ENCODE measurements at regions not wholly inside any gene's neighbourhood (a gene's known extent, or its start where the extent isn't known, plus 50 kb on each side); places are given as distances from the start of the nearest gene placed in this dataset.

- DNase-seq (ENCODE audit: low spot score in 2 of 2), result no peak
- TF ChIP-seq POLR2A (IDR thresholded peaks at IDR 0.05) (no peak), CTCF (IDR thresholded peaks at IDR 0.05) (no peak), EP300 (IDR thresholded peaks at IDR 0.05) (no peak)
- Histone ChIP-seq H3K27me3 (no peaks in the 10 kb centered on the region), H3K27ac (no peak overlapping the region), H3K4me3 (no peak overlapping the region), H3K4me1 (peaks cover 0 to 3% (median 0%) of the 10 kb centered on the region in 4 donors), H3K9me3 (no peaks in the 10 kb centered on the region), H3K36me3 (no peaks in the 10 kb centered on the region)
- 72 to 82% methylated on average over 3 of the region's 3 CpGs for WGBS, 2 donors
Observed at GRCh38 chr21:17446737-17447136, 66.1 kb upstream of the CXADR start.

GRCh38 chr21:17449701-17450100 is 63.1 kb upstream of the CXADR start:
- Histone ChIP-seq H3K4me1 (peaks cover 0 to 7% (median 0%) of the 10 kb centered on the region in 4 donors), H3K27ac (no peak overlapping the region), H3K4me3 (no peak overlapping the region), H3K9me3 (no peaks in the 10 kb centered on the region), H3K36me3 (no peaks in the 10 kb centered on the region), H3K27me3 (no peaks in the 10 kb centered on the region)
- no peak for DNase-seq (ENCODE audit: low spot score in 2 of 2)
- TF ChIP-seq EP300 (IDR thresholded peaks at IDR 0.05) (no peak), CTCF (IDR thresholded peaks at IDR 0.05) (no peak), POLR2A (IDR thresholded peaks at IDR 0.05) (no peak)

- peak overlapping the region in 2 of 4 donors; percentile 0 to 37 for H3K27ac ChIP-seq
- H3K27me3 ChIP-seq, result no peaks in the 10 kb centered on the region
- no peaks in the 10 kb centered on the region for H3K36me3 ChIP-seq
- WGBS, 2 donors, result 38 to 48% methylated on average over 4 of the region's 4 CpGs
- no peaks in the 10 kb centered on the region for H3K9me3 ChIP-seq
- peak in 1 of 2 donors; percentile 81 for DNase-seq (ENCODE audit: low spot score in 2 of 2)
- no peak overlapping the region for H3K4me3 ChIP-seq
- H3K4me1 ChIP-seq, result peaks cover 0 to 7% (median 0%) of the 10 kb centered on the region in 4 donors
- TF ChIP-seq EP300 (IDR thresholded peaks at IDR 0.05) (peak in 1 of 2 donors; percentile 79), POLR2A (IDR thresholded peaks at IDR 0.05) (no peak), CTCF (IDR thresholded peaks at IDR 0.05) (no peak)
Observed at GRCh38 chr21:17451364-17451891, 61.4 kb upstream of the CXADR start.

GRCh38 chr21:17454315-17455027 is 58.4 kb upstream of the CXADR start:
- TF ChIP-seq POLR2A (IDR thresholded peaks at IDR 0.05), result no peak
- no peak for TF ChIP-seq EP300 (IDR thresholded peaks at IDR 0.05)
- no peak for TF ChIP-seq CTCF (IDR thresholded peaks at IDR 0.05)
- peak; percentile 61 to 83 for DNase-seq (ENCODE audit: low spot score in 2 of 2)
- no peaks in the 10 kb centered on the region for H3K27me3 ChIP-seq
- H3K4me3 ChIP-seq, result peak overlapping the region in 1 of 4 donors; percentile 15
- H3K36me3 ChIP-seq, result no peaks in the 10 kb centered on the region
- H3K4me1 ChIP-seq, result peaks cover 0 to 7% (median 0%) of the 10 kb centered on the region in 4 donors
- peak overlapping the region in 1 of 4 donors; percentile 46 for H3K27ac ChIP-seq
- WGBS, 2 donors, result 13 to 17% methylated on average over 24 of the region's 24 CpGs
- no peaks in the 10 kb centered on the region for H3K9me3 ChIP-seq

- H3K9me3 ChIP-seq, result no peaks in the 10 kb centered on the region
- H3K27ac ChIP-seq, result no peak overlapping the region
- no peak overlapping the region for H3K4me3 ChIP-seq
- 35 to 55% methylated on average over 4 of the region's 4 CpGs for WGBS, 2 donors
- H3K36me3 ChIP-seq, result no peaks in the 10 kb centered on the region
- TF ChIP-seq EP300 (IDR thresholded peaks at IDR 0.05) (no peak), CTCF (IDR thresholded peaks at IDR 0.05) (no peak), POLR2A (IDR thresholded peaks at IDR 0.05) (no peak)
- DNase-seq (ENCODE audit: low spot score in 2 of 2), result no peak
- peaks cover 0 to 7% (median 0%) of the 10 kb centered on the region in 4 donors for H3K4me1 ChIP-seq
- H3K27me3 ChIP-seq, result no peaks in the 10 kb centered on the region
Observed at GRCh38 chr21:17455028-17455353, 57.9 kb upstream of the CXADR start.
